ENCODE measurements at regions not wholly inside any gene's neighbourhood (a gene's known extent, or its start where the extent isn't known, plus 50 kb on each side); places are given as distances from the start of the nearest gene placed in this dataset.

- TF ChIP-seq CTCF (IDR thresholded peaks at IDR 0.05; ENCODE audit: control insufficient read depth, insufficient read depth, low read depth, low read length, missing control alignments) = peak; percentile 72
- DNase-seq (ENCODE audit: low read depth) = no peak
- H3K4me3 ChIP-seq (ENCODE audit: control insufficient read depth, low read depth, low read length) = no peak overlapping the region
These were observed 210.1 kb upstream of the CCN2 start for GRCh38 chr6:132161283-132161682.

- H3K4me3 ChIP-seq (ENCODE audit: control insufficient read depth, low read depth, low read length) = no peak overlapping the region; the same call in 1 of the 2 replicates
- TF ChIP-seq CTCF (IDR thresholded peaks at IDR 0.05; ENCODE audit: control insufficient read depth, insufficient read depth, low read depth, low read length, missing control alignments) = no peak
- DNase-seq (ENCODE audit: low read depth) = peak; percentile 99
These were observed 202.2 kb upstream of the CCN2 start for GRCh38 chr6:132153221-132153898.

GRCh38 chr6:132147530-132148011 lies 196.4 kb upstream of the CCN2 start:
- peak; percentile 100 for DNase-seq (ENCODE audit: low read depth)
- no peak for TF ChIP-seq CTCF (IDR thresholded peaks at IDR 0.05; ENCODE audit: control insufficient read depth, insufficient read depth, low read depth, low read length, missing control alignments)
- no peak overlapping the region for H3K4me3 ChIP-seq (ENCODE audit: control insufficient read depth, low read depth, low read length)

GRCh38 chr6:132144456-132144855 lies 193.3 kb upstream of the CCN2 start:
- no peak for TF ChIP-seq CTCF (IDR thresholded peaks at IDR 0.05; ENCODE audit: control insufficient read depth, insufficient read depth, low read depth, low read length, missing control alignments)
- no peak overlapping the region for H3K4me3 ChIP-seq (ENCODE audit: control insufficient read depth, low read depth, low read length)
- DNase-seq (ENCODE audit: low read depth) = no peak

GRCh38 chr6:132143258-132143657 lies 192.1 kb upstream of the CCN2 start:
- DNase-seq (ENCODE audit: low read depth) = no peak
- no peak for TF ChIP-seq CTCF (IDR thresholded peaks at IDR 0.05; ENCODE audit: control insufficient read depth, insufficient read depth, low read depth, low read length, missing control alignments)

GRCh38 chr6:132142768-132143167 lies 191.6 kb upstream of the CCN2 start:
- H3K4me3 ChIP-seq (ENCODE audit: control insufficient read depth, low read depth, low read length) = no peak overlapping the region

More at GRCh38 chr6:132143258-132143657, 192.1 kb upstream of the CCN2 start:
- H3K4me3 ChIP-seq (ENCODE audit: control insufficient read depth, low read depth, low read length) = no peak overlapping the region

More at GRCh38 chr6:132142768-132143167, 191.6 kb upstream of the CCN2 start:
- no peak for DNase-seq (ENCODE audit: low read depth)
- TF ChIP-seq CTCF (IDR thresholded peaks at IDR 0.05; ENCODE audit: control insufficient read depth, insufficient read depth, low read depth, low read length, missing control alignments) = no peak

Data from AG09309 (cell line).